GM23248 (cell line): ENCODE measurements at regions not wholly inside any gene's neighbourhood (a gene's known extent, or its start where the extent isn't known, plus 50 kb on each side); places are given as distances from the start of the nearest gene placed in this dataset.

Experiments used
- DNase-seq: peaks from one replicate; pipeline ENCODE4 v3.0.0-alpha.2; 2015
- H2AFZ ChIP-seq: fragments of 200-600 bp; sonication (generic); 2 replicates; pipeline ENCODE4 v1.6.1; 2016; ENCODE audit warnings: antibody characterized with exemption
- H3F3A ChIP-seq: fragments of 200-600 bp; sonication (generic); 2 replicates; pipeline ENCODE4 v1.6.1; 2016; ENCODE audit warnings: mild to moderate bottlenecking, antibody characterized with exemption, mixed run types; ENCODE audit not compliant: insufficient read depth
- H3K27ac ChIP-seq: fragments of 200-600 bp; sonication (generic); 2 replicates; pipeline ENCODE4 v1.5.1; 2016; ENCODE audit warnings: mild to moderate bottlenecking
- H3K27me3 ChIP-seq: fragments of 200-600 bp; sonication (generic); replicated peaks from 2 replicates; pipeline ENCODE4 v1.6.1; 2016; ENCODE audit warnings: mild to moderate bottlenecking; ENCODE audit not compliant: insufficient read depth
- H3K36me3 ChIP-seq: fragments of 200-600 bp; sonication (generic); 2 replicates; pipeline ENCODE4 v1.6.1; 2016; ENCODE audit warnings: low read depth, mild to moderate bottlenecking
- H3K4me1 ChIP-seq: fragments of 200-600 bp; sonication (generic); 2 replicates; pipeline ENCODE4 v1.6.1; 2016; ENCODE audit warnings: mild to moderate bottlenecking; ENCODE audit not compliant: insufficient read depth
- H3K4me2 ChIP-seq: fragments of 200-600 bp; sonication (generic); one replicate; pipeline ENCODE4 v1.6.1; 2016; ENCODE audit warnings: mild to moderate bottlenecking; ENCODE audit not compliant: unreplicated experiment
- H3K4me3 ChIP-seq: fragments of 200-600 bp; sonication (generic); 2 replicates; pipeline ENCODE4 v1.5.1; 2016; ENCODE audit warnings: mild to moderate bottlenecking
- H3K79me2 ChIP-seq: fragments of 200-600 bp; sonication (generic); 2 replicates; pipeline ENCODE4 v1.6.1; 2016; ENCODE audit warnings: mild to moderate bottlenecking; ENCODE audit not compliant: insufficient read depth
- H3K9ac ChIP-seq: fragments of 200-600 bp; sonication (generic); 2 replicates; pipeline ENCODE4 v1.6.1; 2016; ENCODE audit warnings: mild to moderate bottlenecking
- H3K9me2 ChIP-seq: fragments of 200-600 bp; sonication (generic); 2 replicates; pipeline ENCODE4 v1.6.1; 2016; ENCODE audit warnings: mixed run types, mild to moderate bottlenecking, moderate library complexity; ENCODE audit not compliant: insufficient read depth
- H3K9me3 ChIP-seq: fragments of 200-600 bp; sonication (generic); one replicate; pipeline ENCODE4 v1.6.1; 2017; ENCODE audit warnings: low read depth
- H4K20me1 ChIP-seq: fragments of 200-600 bp; sonication (generic); 2 replicates; pipeline ENCODE4 v1.6.0; 2016; ENCODE audit not compliant: insufficient read depth
- EZH2 ChIP-seq: fragments of 200-600 bp; sonication (generic); IDR thresholded peaks from 2 replicates; pipeline ENCODE4 v1.6.1; 2018; ENCODE audit warnings: antibody characterized with exemption, mild to moderate bottlenecking; ENCODE audit not compliant: insufficient read depth, poor library complexity, severe bottlenecking
- EZH2phosphoT487 ChIP-seq: fragments of 200-600 bp; sonication (generic); IDR thresholded peaks from 2 replicates; pipeline ENCODE4 v1.6.1; 2018; ENCODE audit warnings: antibody characterized with exemption, moderate library complexity, mild to moderate bottlenecking, low read depth; ENCODE audit not compliant: insufficient read depth
- WGBS, 2 experiments: methylation state at CpG; one replicate each; pipeline ENCODE4 v1.1.6; 2015 to 2017; ENCODE audit warnings: low lambda C conversion rate in 2 of 2, low coverage in 1 of 2; ENCODE audit errors: missing lambda C conversion rate in 2 of 2; 5-methylcytosine and 5-hydroxymethylcytosine counted together
- in situ Hi-C: fragments of 300-500 bp; cut with MboI; formaldehyde crosslinking; loops from 2 replicates; pipeline ENCODE4 v1.15.0; 2020

DNA sequence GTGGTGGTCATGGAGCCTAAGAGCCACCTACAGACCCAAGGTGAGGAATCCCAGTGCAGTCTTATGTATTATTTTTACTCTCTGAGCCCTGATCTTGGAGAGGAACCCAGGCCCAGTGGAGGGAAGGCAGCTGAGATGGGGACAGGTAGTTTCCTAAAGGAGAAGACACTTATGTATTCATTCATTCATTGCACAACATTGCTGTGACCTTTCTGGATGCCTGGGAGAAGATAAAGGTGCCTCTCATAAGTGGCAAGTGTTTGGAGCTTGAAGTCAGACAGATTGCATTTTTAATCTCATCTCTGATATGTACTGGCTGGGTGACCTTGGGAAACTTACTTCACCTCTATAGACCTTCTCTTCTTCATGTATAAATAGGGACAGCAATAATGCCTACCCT is 111.1 kb downstream of the CEBPB start:
- H3K4me1 ChIP-seq = peaks cover 44% of the 10 kb centered on the region
- in situ Hi-C loops = no loop called here
- H3K27ac ChIP-seq = no peak overlapping the region

DNA sequence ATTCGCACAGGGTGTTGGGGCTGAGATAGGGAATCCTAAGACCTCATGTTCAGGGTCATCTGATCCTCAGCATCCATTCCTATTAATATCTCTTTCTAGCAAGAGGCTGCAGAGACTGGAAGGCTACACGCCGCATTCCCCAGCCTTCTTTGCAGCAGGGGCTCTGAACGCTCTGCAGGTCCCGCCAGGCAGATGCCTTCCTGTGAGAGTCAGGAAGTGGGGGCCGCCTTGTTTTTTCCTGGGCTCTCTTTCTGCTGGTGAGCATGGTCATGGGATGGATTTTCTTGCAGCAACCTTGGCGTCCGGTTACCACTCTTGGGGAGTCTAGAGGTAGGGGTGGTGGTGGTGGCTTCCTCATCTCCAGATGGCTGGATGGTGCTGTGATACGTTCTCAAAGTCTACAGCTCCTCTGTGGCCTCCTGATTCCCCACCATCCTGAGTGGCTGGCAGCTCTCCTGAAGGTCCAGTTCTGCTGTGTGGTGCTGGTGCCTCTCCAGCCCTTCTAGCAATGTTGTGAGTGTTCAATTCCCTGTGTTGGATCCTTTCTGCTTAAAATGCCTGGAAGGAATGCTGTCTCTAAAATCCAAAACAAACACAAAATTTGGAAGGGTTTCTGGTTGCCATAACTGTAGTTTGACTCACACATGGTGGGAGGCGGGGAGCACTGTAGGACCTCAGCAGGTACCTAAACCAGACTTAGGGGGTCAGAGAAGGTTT is 111.9 kb downstream of the CEBPB start:
- H3K9ac ChIP-seq = peak overlapping the region; percentile 13; the same call in 1 of the 2 replicates
- peak; percentile 77 for DNase-seq
- in situ Hi-C loops = no loop called here
- no peak overlapping the region for H2AFZ ChIP-seq
- no peaks in the 10 kb centered on the region for H3K27me3 ChIP-seq
- H3K9me3 ChIP-seq = no peaks in the 10 kb centered on the region
- no peak overlapping the region for H3K4me3 ChIP-seq
- no peaks in the 10 kb centered on the region for H4K20me1 ChIP-seq
- WGBS, 2 experiments = 70 to 81% methylated on average over 10 of the region's 10 CpGs
- H3K9me2 ChIP-seq = no peaks in the 10 kb centered on the region
- no peaks in the 10 kb centered on the region for H3K79me2 ChIP-seq
- peak overlapping the region; percentile 16 for H3K4me2 ChIP-seq
- H3K36me3 ChIP-seq = no peaks in the 10 kb centered on the region
- peaks cover 47% of the 10 kb centered on the region for H3K4me1 ChIP-seq
- peak overlapping the region; percentile 52 for H3K27ac ChIP-seq
- TF ChIP-seq EZH2 = no peak
- no peak for TF ChIP-seq EZH2phosphoT487
- H3F3A ChIP-seq = peaks cover 41% of the 10 kb centered on the region

More for the DNA sequence above, 111.1 kb downstream of the CEBPB start:
- no peak for TF ChIP-seq EZH2
- TF ChIP-seq EZH2phosphoT487 = no peak
- no peaks in the 10 kb centered on the region for H3K9me2 ChIP-seq
- H3F3A ChIP-seq = peaks cover 38% of the 10 kb centered on the region
- H3K9ac ChIP-seq = no peak overlapping the region
- H3K27me3 ChIP-seq = no peaks in the 10 kb centered on the region
- no peaks in the 10 kb centered on the region for H3K36me3 ChIP-seq
- H3K4me3 ChIP-seq = no peak overlapping the region
- no peak overlapping the region for H3K4me2 ChIP-seq
- H4K20me1 ChIP-seq = no peaks in the 10 kb centered on the region
- DNase-seq = no peak
- no peaks in the 10 kb centered on the region for H3K9me3 ChIP-seq
- H3K79me2 ChIP-seq = no peaks in the 10 kb centered on the region
- no peak overlapping the region for H2AFZ ChIP-seq

DNA sequence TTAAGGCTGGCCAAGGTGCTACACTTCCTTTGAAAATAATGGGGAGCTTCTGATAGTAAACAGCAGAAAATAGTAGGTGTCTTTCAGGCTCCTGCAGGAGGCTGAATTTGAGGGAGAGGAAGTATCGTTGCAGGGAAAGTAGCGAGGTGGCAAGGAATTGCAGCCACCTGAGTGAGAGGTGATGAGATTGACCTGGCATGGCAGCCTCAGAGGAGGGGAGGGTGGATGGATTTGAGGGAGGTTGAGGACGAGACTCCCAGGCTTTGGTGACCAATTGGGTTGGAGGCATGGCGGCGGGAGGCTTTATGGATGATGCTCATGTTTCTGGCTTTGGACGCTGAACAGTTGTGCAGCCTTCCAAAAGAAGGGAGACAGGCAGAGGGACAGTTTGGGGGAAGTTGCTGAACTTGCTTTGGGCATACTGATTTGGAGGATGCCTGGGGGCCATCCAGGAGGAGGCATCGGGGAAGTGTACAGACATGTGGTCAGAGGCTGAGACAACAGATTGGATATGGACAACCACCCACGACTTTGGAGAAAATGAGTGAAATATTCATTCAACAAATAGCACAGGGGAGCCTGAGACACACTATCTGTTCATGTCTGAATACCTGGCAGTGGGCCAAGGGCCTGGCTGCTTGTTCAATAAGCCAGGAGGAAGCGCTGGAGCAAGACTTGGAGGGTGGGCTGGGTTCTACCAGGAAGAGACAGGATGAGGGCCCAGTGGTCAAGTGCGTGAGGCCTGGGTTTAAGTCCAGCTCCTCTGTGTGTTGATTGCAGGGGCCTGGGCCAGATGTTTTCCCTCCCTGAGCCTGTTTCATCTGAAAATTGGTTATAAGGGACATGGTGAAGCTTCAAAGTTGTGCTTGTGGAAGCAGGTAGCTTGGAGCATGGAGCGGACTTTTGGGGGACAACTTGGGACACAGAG is 113.2 kb downstream of the CEBPB start:
- peaks cover 50% of the 10 kb centered on the region for H3F3A ChIP-seq
- H3K4me2 ChIP-seq = peak overlapping the region; percentile 50
- peaks cover 54% of the 10 kb centered on the region for H3K4me1 ChIP-seq
- in situ Hi-C loops = no loop called here
- peak; percentile 71 for DNase-seq
- H3K27ac ChIP-seq = peak overlapping the region; percentile 98
- no peaks in the 10 kb centered on the region for H3K79me2 ChIP-seq
- H2AFZ ChIP-seq = peak overlapping the region; percentile 41; the same call in 1 of the 2 replicates
- H3K9me2 ChIP-seq = no peaks in the 10 kb centered on the region
- no peak for TF ChIP-seq EZH2phosphoT487
- no peak for TF ChIP-seq EZH2
- 47 to 48% methylated on average over 11 of the region's 11 CpGs for WGBS, 2 experiments
- H3K9ac ChIP-seq = peak overlapping the region; percentile 84
- no peaks in the 10 kb centered on the region for H3K9me3 ChIP-seq
- no peaks in the 10 kb centered on the region for H3K27me3 ChIP-seq
- no peak overlapping the region for H3K4me3 ChIP-seq
- H3K36me3 ChIP-seq = no peaks in the 10 kb centered on the region
- H4K20me1 ChIP-seq = no peaks in the 10 kb centered on the region

DNA sequence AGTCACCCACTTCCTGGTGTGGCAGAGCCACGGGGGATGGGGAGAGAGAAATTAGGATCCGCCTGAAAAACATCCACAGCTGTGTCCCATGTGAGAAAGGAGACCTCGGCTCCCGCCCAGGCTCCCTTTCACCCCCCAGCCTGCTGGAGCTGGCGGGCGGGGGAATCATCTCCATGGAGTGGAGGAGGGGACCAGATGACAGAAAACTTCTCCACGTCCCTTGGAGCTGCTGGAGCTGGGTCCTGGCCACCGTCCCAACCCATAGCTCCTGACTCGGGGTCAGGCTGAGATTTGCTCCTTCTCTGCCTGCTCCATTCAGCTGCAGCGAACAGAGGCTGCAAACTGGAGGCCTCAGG is 113.8 kb downstream of the CEBPB start:
- in situ Hi-C loops = no loop called here
- Histone ChIP-seq H2AFZ (peak overlapping the region; percentile 41; the same call in 1 of the 2 replicates), H3K27me3 (no peaks in the 10 kb centered on the region), H3K79me2 (no peaks in the 10 kb centered on the region), H3K9me2 (no peaks in the 10 kb centered on the region), H3K27ac (peak overlapping the region; percentile 98), H3K4me1 (peaks cover 61% of the 10 kb centered on the region), H3K4me2 (peak overlapping the region; percentile 50), H4K20me1 (no peaks in the 10 kb centered on the region), H3K9me3 (no peaks in the 10 kb centered on the region), H3K36me3 (no peaks in the 10 kb centered on the region), H3F3A (peaks cover 53% of the 10 kb centered on the region), H3K4me3 (no peak overlapping the region), H3K9ac (peak overlapping the region; percentile 84)
- TF ChIP-seq EZH2phosphoT487 (no peak), EZH2 (no peak)
- 7 to 9% methylated on average over 9 to 10 of the region's 10 CpGs for WGBS, 2 experiments
- peak; percentile 73 for DNase-seq
